ENCODE measurements at regions not wholly inside any gene's neighbourhood (a gene's known extent, or its start where the extent isn't known, plus 50 kb on each side); places are given as distances from the start of the nearest gene placed in this dataset.
"Not testable (repeated sequence)": the region's sequence is repeated elsewhere in the genome, so short reads cannot be mapped to it uniquely, and the experiment has no call there.

DNA sequence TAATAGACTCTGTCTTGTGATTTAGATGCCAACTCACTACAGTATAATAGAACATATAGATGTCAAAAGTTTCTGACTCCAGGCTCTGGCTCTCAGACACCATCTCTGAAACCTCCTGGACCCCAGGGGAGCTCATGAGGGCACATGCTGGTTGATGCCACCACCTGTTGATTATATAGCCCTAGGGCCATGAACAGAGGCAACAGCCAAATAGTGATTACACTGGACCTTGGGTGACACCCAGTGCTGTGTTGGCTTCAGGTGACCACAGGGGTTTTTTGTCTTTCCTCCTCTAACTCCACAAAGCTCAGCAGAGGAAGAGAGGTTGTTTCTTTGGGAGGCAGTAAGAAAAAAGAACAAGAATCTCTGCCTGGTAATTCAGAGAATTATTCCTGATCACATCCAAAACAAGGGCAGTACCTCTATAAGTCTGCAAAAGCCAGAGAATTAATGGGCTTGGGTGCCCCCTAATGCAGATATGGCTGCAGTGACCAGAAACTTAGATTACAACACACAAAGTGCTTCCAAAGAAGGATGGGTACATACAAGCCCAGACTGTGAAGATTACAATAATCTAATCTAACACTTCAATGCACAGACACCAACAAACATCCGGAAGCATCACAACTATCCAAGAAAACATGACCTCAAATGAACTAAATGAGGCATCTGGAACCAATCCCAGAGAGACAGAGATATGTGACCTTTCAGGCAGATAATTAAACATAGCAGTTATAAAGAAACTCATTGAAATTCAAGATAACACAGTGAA is 1920.6 kb downstream of the ARAP2 start:
- TF ChIP-seq, protein P1, sequence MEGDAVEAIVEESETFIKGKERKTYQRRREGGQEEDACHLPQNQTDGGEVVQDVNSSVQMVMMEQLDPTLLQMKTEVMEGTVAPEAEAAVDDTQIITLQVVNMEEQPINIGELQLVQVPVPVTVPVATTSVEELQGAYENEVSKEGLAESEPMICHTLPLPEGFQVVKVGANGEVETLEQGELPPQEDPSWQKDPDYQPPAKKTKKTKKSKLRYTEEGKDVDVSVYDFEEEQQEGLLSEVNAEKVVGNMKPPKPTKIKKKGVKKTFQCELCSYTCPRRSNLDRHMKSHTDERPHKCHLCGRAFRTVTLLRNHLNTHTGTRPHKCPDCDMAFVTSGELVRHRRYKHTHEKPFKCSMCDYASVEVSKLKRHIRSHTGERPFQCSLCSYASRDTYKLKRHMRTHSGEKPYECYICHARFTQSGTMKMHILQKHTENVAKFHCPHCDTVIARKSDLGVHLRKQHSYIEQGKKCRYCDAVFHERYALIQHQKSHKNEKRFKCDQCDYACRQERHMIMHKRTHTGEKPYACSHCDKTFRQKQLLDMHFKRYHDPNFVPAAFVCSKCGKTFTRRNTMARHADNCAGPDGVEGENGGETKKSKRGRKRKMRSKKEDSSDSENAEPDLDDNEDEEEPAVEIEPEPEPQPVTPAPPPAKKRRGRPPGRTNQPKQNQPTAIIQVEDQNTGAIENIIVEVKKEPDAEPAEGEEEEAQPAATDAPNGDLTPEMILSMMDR (IDR thresholded peaks at IDR 0.05; ENCODE audit: control insufficient read depth, extremely low read depth, insufficient read depth) = no peak
- no peak for DNase-seq (ENCODE audit: low read depth)
- H3K4me3 ChIP-seq (ENCODE audit: low read depth, low read length) = no peak overlapping the region

DNA sequence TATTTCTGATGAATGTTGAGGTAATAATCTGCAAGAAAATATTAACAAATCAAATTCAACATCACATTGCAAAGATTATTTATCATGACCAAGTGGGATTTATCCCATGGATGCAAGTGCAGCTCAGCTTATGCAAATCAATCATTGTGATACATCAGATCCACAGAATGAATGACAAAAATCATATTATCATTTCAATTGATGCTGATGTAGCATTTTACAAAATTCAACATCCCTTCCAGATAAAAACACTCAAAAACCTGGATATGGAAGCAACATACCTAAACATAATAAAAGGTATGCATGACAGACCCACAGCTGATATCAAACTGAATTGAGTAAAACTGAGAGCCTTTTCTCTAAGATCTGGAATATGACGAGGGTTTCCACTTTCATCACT is 1915.4 kb downstream of the ARAP2 start:
- TF ChIP-seq, protein P1 (IDR thresholded peaks at IDR 0.05; ENCODE audit: control insufficient read depth, extremely low read depth, insufficient read depth) = no peak
- no peak overlapping the region for H3K4me3 ChIP-seq (ENCODE audit: low read depth, low read length)
- DNase-seq (ENCODE audit: low read depth) = no peak

DNA sequence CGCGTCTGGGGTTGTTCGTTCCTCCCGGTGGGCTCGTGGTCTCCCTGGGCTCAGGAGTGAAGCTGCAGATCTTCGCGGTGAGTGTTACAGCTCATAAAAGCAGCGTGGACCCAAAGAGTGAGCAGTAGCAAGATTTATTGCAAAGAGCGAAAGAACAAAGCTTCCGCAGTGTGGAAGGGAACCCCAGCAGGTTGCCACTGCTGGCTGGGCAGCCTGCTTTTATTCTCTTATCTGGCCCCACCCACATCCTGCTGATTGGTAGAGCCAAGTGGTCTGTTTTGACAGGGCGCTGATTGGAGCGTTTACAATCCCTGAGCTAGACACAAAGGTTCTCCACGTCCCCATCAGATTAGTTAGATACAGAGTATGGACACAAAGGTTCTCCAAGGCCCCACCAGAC is 1909.2 kb downstream of the ARAP2 start:
- not testable (repeated sequence) for DNase-seq (ENCODE audit: low read depth)
- H3K4me3 ChIP-seq (ENCODE audit: low read depth, low read length) = peak overlapping the region; percentile 47

DNA sequence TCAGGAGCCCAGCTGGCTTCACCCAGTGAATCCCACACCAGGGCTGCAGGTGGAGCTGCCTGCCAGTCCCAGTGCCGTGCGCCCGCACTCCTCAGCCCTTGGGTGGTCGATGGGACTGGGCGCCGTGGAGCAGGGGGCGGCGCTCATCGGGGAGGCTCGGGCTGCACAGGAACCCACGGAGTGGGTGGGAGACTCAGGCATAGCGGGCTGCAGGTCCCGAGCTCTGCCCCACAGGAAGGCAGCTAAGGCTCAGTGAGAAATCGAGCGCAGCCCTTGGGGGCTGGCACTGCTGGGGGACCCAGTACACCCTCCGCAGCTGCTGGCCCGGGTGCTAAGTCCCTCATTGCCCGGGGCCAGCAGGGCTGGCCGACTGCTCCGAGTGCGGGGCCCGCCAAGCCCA is 1908.8 kb downstream of the ARAP2 start:
- not testable (repeated sequence) for DNase-seq (ENCODE audit: low read depth); H3K4me3 ChIP-seq (ENCODE audit: low read depth, low read length)

DNA sequence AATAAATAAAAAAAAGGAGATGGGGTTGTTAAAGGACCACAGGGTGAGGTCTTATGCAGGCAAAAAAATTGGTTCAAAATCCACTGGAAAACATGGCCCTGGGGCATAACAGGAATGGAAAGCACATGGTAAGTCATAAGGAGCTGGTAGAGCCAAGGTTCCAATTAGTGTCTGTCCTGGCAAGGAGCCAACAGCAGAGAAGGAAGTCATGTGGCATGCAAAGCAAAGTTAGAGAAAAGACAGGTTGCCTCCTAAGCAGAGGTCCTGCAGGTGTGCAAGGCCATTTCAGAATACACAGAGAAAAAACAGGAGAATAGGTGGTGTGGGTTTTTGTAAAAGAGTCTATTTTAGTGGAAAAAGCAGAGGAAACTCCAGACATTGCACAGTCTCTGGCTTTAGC is 1881.7 kb downstream of the ARAP2 start:
- TF ChIP-seq, protein P1 (IDR thresholded peaks at IDR 0.05; ENCODE audit: control insufficient read depth, extremely low read depth, insufficient read depth) = no peak
- DNase-seq (ENCODE audit: low read depth) = no peak
- no peak overlapping the region for H3K4me3 ChIP-seq (ENCODE audit: low read depth, low read length)

DNA sequence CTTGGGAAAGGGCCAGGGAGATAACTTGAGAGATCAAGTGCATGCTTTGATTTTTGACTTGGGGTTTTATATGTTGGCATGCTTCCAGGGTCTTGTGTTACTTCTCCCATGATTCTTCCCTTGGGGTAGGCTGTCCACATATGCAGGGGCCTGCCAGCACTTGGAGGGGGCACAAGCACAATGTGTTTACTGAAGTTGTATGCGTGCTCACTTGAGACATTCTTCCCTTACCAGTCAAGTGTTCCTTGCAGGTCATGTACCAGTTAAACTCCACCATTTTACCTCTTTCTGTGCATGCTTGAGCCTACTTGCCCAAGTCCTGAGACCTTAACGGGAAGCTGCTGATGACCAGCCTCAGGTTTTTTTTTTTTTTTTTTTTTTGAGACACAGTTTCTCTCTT is 1880.5 kb downstream of the ARAP2 start:
- TF ChIP-seq, protein P1 (IDR thresholded peaks at IDR 0.05; ENCODE audit: control insufficient read depth, extremely low read depth, insufficient read depth) = no peak
- H3K4me3 ChIP-seq (ENCODE audit: low read depth, low read length) = no peak overlapping the region
- no peak for DNase-seq (ENCODE audit: low read depth)

DNA sequence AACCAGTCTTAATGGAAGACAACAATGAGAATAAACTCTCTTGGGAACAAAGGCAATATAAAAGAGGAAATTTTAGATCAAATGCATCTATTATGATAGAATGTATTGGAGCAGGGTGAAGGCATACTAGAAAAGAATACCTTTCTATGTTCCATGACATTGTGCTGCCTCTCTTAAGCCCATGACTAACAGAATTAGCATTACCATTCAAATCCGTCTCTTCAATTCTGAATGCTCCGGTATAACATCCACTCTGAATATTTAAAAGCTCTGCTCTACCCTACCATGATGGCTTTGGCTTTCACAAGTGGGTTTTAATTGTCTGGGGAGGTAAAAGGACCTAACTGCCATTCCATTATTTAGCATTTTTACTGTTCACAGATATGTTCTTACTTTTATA is 1878.4 kb downstream of the ARAP2 start:
- DNase-seq (ENCODE audit: low read depth) = no peak
- no peak overlapping the region for H3K4me3 ChIP-seq (ENCODE audit: low read depth, low read length)
- TF ChIP-seq, protein P1 (IDR thresholded peaks at IDR 0.05; ENCODE audit: control insufficient read depth, extremely low read depth, insufficient read depth) = no peak

DNA sequence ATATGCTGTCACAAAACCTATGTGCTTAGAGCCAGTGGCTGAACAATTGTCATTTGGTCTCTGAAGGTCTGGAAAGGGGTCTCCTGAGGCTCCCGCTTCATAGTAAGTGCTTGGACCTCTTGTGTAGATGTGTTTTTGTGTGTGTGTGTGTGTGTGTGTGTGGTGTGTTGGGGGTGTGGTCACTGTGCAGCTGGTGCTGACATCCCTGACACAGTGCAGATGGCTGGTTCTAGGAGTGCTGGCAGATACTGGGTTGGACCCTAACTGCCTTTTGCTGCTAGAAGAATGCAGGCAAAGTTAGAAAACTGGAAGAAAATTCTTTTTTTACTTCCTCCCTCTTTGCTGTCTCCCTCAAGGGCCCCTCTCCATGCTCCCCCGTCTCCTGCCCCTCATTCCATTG is 1872.6 kb downstream of the ARAP2 start:
- TF ChIP-seq, protein P1 (IDR thresholded peaks at IDR 0.05; ENCODE audit: control insufficient read depth, extremely low read depth, insufficient read depth) = no peak
- no peak overlapping the region for H3K4me3 ChIP-seq (ENCODE audit: low read depth, low read length)
- DNase-seq (ENCODE audit: low read depth) = no peak

All from LNCaP clone FGC (cell line).